Stimulated activated CD4-positive, alpha-beta T cell treated with anti-CD3 and anti-CD28 coated beads, Interleukin-12 subunit alpha, Interleukin-12 subunit beta, amount 100 ng/mL, for 24 hours (primary cell): ENCODE measurements at regions not wholly inside any gene's neighbourhood (a gene's known extent, or its start where the extent isn't known, plus 50 kb on each side); places are given as distances from the start of the nearest gene placed in this dataset.

ENCODE experiments used
- DNase-seq, 2 experiments: peaks; one replicate each; pipeline ENCODE4 v3.0.0-alpha.2; 2020; ENCODE audit warnings: low read depth in 2 of 2

GRCh38 chr11:134911514-134912180 lies 499.6 kb upstream of the B3GAT1 start:
- no peak for DNase-seq

GRCh38 chr11:134908583-134908982 lies 496.5 kb upstream of the B3GAT1 start:
- DNase-seq = no peak

- no peak for DNase-seq
Measured at GRCh38 chr11:134907636-134908035, 495.6 kb upstream of the B3GAT1 start.

GRCh38 chr11:134906356-134906955 lies 494.4 kb upstream of the B3GAT1 start:
- DNase-seq = no peak

GRCh38 chr11:134905928-134906327 lies 493.9 kb upstream of the B3GAT1 start:
- DNase-seq = no peak

GRCh38 chr11:134905517-134905916 lies 493.5 kb upstream of the B3GAT1 start:
- no peak for DNase-seq

- DNase-seq = no peak
Measured at GRCh38 chr11:134904103-134904790, 492.2 kb upstream of the B3GAT1 start.

GRCh38 chr11:134901955-134902918 lies 490.2 kb upstream of the B3GAT1 start:
- DNase-seq = no peak

- no peak for DNase-seq
Measured at GRCh38 chr11:134901542-134901941, 489.5 kb upstream of the B3GAT1 start.

GRCh38 chr11:134893810-134894685 lies 482.0 kb upstream of the B3GAT1 start:
- no peak for DNase-seq

- no peak for DNase-seq
Measured at GRCh38 chr11:134890446-134890845, 478.4 kb upstream of the B3GAT1 start.

- no peak for DNase-seq
Measured at GRCh38 chr11:134889832-134890231, 477.8 kb upstream of the B3GAT1 start.

GRCh38 chr11:134888821-134889220 lies 476.8 kb upstream of the B3GAT1 start:
- DNase-seq = no peak

GRCh38 chr11:134887896-134888295 lies 475.9 kb upstream of the B3GAT1 start:
- no peak for DNase-seq

- DNase-seq = no peak
Measured at GRCh38 chr11:134883484-134883883, 471.4 kb upstream of the B3GAT1 start.

GRCh38 chr11:134882671-134883297 lies 470.7 kb upstream of the B3GAT1 start:
- DNase-seq = no peak

- DNase-seq = no peak
Measured at GRCh38 chr11:134882141-134882540, 470.1 kb upstream of the B3GAT1 start.

- DNase-seq = no peak
Measured at GRCh38 chr11:134880788-134881187, 468.7 kb upstream of the B3GAT1 start.

- DNase-seq = no peak
Measured at GRCh38 chr11:134879931-134880330, 467.9 kb upstream of the B3GAT1 start.

GRCh38 chr11:134879341-134879740 lies 467.3 kb upstream of the B3GAT1 start:
- no peak for DNase-seq
